Spleen (tissue), 11 donors: ENCODE measurements at regions not wholly inside any gene's neighbourhood (a gene's known extent, or its start where the extent isn't known, plus 50 kb on each side); places are given as distances from the start of the nearest gene placed in this dataset.

Experiments used
- DNase-seq: peaks from one replicate; pipeline ENCODE4 v3.0.0-alpha.2; 2020
- H3K27ac ChIP-seq, 8 donors: fragments of 200-600 bp; sonication (generic) in 7 of 8; 1 replicate in 4 of 8; 2 replicates in 4 of 8; pipeline versions ENCODE4 v1.5.0 to v1.8.0; 2016 to 2021; ENCODE audit warnings: inconsistent platforms in 4 of 8, mild to moderate bottlenecking in 4 of 8, moderate library complexity in 1 of 8
- H3K27me3 ChIP-seq, 7 donors: fragments of 200-600 bp; sonication (generic) in 6 of 7; replicated peaks in 1 of 7; 1 replicate in 4 of 7; 2 replicates in 3 of 7; pipeline versions ENCODE4 v1.5.0 to v1.8.0; 2016 to 2021; ENCODE audit warnings: inconsistent platforms in 3 of 7, mild to moderate bottlenecking in 1 of 7
- H3K36me3 ChIP-seq, 6 donors: fragments of 200-600 bp; sonication (generic) in 5 of 6; 1 replicate in 4 of 6; 2 replicates in 2 of 6; pipeline versions ENCODE4 v1.5.0 to v1.8.0; 2016 to 2021; ENCODE audit warnings: inconsistent platforms in 2 of 6
- H3K4me1 ChIP-seq, 6 donors: fragments of 200-600 bp; sonication (generic) in 5 of 6; 1 replicate in 3 of 6; 2 replicates in 3 of 6; pipeline versions ENCODE4 v1.5.0 to v1.8.0; 2016 to 2021; ENCODE audit warnings: inconsistent platforms in 3 of 6
- H3K4me3 ChIP-seq, 8 donors: fragments of 200-600 bp; sonication (generic) in 7 of 8; 1 replicate in 4 of 8; 2 replicates in 4 of 8; pipeline versions ENCODE4 v1.5.0 to v1.8.0; 2016 to 2021; ENCODE audit warnings: inconsistent platforms in 4 of 8, mild to moderate bottlenecking in 4 of 8, moderate library complexity in 2 of 8
- H3K9me3 ChIP-seq, 8 donors: fragments of 200-600 bp; sonication (generic) in 7 of 8; 1 replicate in 4 of 8; 2 replicates in 4 of 8; pipeline versions ENCODE4 v1.5.0 to v1.8.0; 2016 to 2021; ENCODE audit warnings: inconsistent platforms in 4 of 8
- POLR2A ChIP-seq, 3 donors: fragments of 450-650 bp; IDR thresholded peaks; one replicate each; pipeline ENCODE4 v1.5.1; 2017; ENCODE audit warnings: antibody characterized with exemption in 3 of 3, mild to moderate bottlenecking in 1 of 3
- POLR2AphosphoS5 ChIP-seq, 3 donors: sonication (generic); formaldehyde crosslinking; IDR thresholded peaks; one replicate each; pipeline ENCODE4 v1.5.1; 2017; ENCODE audit warnings: antibody characterized with exemption in 3 of 3
- WGBS, 5 donors: extraction: QIAGEN DNeasy Blood & Tissue Kit in 3 of 5; methylation state at CpG; one replicate each; pipeline versions ENCODE4 v1.1.5 to v1.1.7; 2013 to 2018; 5-methylcytosine and 5-hydroxymethylcytosine counted together
- intact Hi-C: fragments of 100-400 bp; cut with DNase I; formaldehyde crosslinking; loops from one replicate; pipeline ENCODE4 v1.15.0; 2023; ENCODE audit warnings: low total_unique reads
- TF ChIP-seq, protein P1 (sequence below), 11 experiments: fragments of 200-600 bp in 7 of 11; fragments of 450-650 bp in 4 of 11; sonication (generic) in 4 of 11; IDR thresholded peaks in 8 of 11; conservative IDR thresholded peaks in 3 of 11; 1 replicate in 7 of 11; 2 replicates in 4 of 11; pipeline versions ENCODE4 v1.4.0 to v1.8.0; 2016 to 2021; ENCODE audit warnings: antibody characterized with exemption in 11 of 11, inconsistent platforms in 4 of 11, mild to moderate bottlenecking in 1 of 11
- donor health status: healthy with polysubstance abuse.
- donor health status: DM: no; HTN: no; CAD: no; lungs with moderate emphysema.
- donor health status: DM: no; HTN: no; CAD: no.
- donor health status: Bipolar disorder and iron deficiency.
- donor health status: healthy.
- donor health status: DM: no; HTN: no; CAD: no.
- donor health status: DM: yes; HTN: yes; CAD: no.

DNA sequence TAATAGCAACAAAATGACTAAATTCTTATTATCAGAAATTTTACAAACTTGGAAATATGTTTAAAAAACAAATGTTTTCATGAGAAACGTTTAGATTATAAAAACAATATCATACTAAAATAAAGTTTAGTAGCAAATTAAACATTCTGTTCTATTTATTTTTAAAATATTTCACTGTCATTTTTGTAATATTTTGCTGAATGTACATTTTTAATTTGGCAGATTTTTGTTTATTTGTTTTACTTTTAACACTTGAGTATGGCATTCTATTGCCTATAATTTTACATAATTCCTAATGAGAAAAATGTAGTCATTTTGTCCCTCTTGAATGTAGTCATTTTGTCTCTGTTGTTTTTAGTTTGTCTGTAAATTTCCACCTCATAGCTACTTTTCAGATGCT is 1400.2 kb downstream of the GRIK2 start:
- no peak overlapping the region for H3K4me3 ChIP-seq
- H3K36me3 ChIP-seq: no peaks in the 10 kb centered on the region
- no peak for DNase-seq
- H3K9me3 ChIP-seq: no peaks in the 10 kb centered on the region
- no peaks in the 10 kb centered on the region for H3K4me1 ChIP-seq
- intact Hi-C loops: no loop called here
- TF ChIP-seq, protein P1, sequence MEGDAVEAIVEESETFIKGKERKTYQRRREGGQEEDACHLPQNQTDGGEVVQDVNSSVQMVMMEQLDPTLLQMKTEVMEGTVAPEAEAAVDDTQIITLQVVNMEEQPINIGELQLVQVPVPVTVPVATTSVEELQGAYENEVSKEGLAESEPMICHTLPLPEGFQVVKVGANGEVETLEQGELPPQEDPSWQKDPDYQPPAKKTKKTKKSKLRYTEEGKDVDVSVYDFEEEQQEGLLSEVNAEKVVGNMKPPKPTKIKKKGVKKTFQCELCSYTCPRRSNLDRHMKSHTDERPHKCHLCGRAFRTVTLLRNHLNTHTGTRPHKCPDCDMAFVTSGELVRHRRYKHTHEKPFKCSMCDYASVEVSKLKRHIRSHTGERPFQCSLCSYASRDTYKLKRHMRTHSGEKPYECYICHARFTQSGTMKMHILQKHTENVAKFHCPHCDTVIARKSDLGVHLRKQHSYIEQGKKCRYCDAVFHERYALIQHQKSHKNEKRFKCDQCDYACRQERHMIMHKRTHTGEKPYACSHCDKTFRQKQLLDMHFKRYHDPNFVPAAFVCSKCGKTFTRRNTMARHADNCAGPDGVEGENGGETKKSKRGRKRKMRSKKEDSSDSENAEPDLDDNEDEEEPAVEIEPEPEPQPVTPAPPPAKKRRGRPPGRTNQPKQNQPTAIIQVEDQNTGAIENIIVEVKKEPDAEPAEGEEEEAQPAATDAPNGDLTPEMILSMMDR (IDR thresholded peaks at IDR 0.05 in 8 of 11, conservative IDR thresholded peaks at IDR 0.05 in 3 of 11): no peak
- no peak for TF ChIP-seq POLR2A (IDR thresholded peaks at IDR 0.05)
- no peak for TF ChIP-seq POLR2AphosphoS5 (IDR thresholded peaks at IDR 0.05)
- no peaks in the 10 kb centered on the region for H3K27me3 ChIP-seq
- WGBS, 5 donors: 45 to 65% (median 63%) methylated on average over 1 of the region's 1 CpG
- no peak overlapping the region for H3K27ac ChIP-seq

DNA sequence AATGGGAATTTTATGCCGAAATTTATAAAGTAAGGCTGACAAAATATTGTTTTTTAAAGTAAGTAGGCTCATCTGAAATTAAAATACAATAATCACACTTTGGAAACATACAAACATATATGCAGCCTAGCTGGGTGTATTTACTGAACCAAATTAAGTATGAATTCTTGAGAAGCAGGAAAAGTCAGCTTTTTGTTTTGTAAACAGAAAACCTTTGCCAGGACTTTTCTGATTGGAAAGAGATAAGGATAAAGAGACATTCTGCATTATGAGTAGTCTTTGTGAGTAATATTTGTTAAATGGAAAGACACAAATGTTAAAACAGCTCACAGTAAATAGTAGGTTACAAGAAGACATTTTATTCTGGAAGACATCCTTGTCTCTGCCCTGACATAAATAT is 1380.8 kb downstream of the GRIK2 start:
- no peaks in the 10 kb centered on the region for H3K36me3 ChIP-seq
- TF ChIP-seq, protein P1 (IDR thresholded peaks at IDR 0.05 in 8 of 11, conservative IDR thresholded peaks at IDR 0.05 in 3 of 11): no peak
- no peak for TF ChIP-seq POLR2A (IDR thresholded peaks at IDR 0.05)
- TF ChIP-seq POLR2AphosphoS5 (IDR thresholded peaks at IDR 0.05): no peak
- WGBS, 5 donors: 24 to 79% (median 64%) methylated on average over 1 of the region's 1 CpG
- no peak overlapping the region for H3K27ac ChIP-seq
- intact Hi-C loops: no loop called here
- no peak overlapping the region for H3K4me3 ChIP-seq
- peaks cover 0 to 18% (median 10%) of the 10 kb centered on the region in 8 donors for H3K9me3 ChIP-seq
- DNase-seq: no peak
- no peaks in the 10 kb centered on the region for H3K4me1 ChIP-seq
- H3K27me3 ChIP-seq: no peaks in the 10 kb centered on the region

DNA sequence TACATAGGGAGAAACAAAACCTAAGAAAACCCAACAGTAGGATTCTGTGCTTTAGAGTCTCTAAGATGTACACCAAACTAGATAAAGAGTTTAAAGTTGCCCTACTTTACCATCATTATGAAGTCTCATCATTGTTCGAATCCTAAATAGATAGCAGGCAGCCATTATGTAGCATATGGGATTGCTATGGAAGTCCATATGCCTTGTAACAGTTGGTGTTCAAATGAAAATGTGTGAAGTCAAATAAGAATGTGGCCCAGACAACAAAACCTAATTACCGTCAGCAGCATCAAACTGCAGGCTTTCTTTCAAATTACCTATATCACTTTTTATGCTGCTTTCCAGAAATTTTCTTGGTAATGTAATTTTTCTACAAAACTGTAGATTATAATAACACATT is 1380.1 kb downstream of the GRIK2 start:
- H3K27ac ChIP-seq: no peak overlapping the region

DNA sequence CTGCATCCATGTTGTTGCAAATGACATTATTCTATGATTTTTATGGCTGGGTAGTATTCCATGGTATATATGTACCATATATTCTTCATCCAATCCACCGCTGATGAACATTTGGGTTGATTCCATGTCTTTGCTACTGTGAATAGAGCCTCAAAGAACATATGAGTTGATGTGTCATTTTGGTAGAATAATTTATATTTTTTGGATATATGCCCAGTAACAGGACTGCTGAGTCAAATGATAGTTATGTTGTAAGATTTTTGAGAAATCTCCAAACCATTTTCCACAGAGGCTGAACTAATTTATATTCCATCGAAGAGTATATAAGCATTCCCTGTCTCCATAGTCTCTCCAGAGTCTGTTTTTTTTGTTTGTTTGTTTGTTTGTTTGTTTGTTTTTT is 1373.5 kb downstream of the GRIK2 start:
- no peaks in the 10 kb centered on the region for H3K4me1 ChIP-seq
- TF ChIP-seq POLR2AphosphoS5 (IDR thresholded peaks at IDR 0.05) (no peak), POLR2A (IDR thresholded peaks at IDR 0.05) (no peak)
- TF ChIP-seq, protein P1 (IDR thresholded peaks at IDR 0.05 in 8 of 11, conservative IDR thresholded peaks at IDR 0.05 in 3 of 11): no peak
- no peak for DNase-seq
- H3K9me3 ChIP-seq: peaks cover 0 to 27% (median 18%) of the 10 kb centered on the region in 8 donors
- H3K27me3 ChIP-seq: no peaks in the 10 kb centered on the region
- WGBS, 5 donors: 72 to 82% (median 76%) methylated on average over 2 of the region's 2 CpGs
- no peak overlapping the region for H3K27ac ChIP-seq
- no peaks in the 10 kb centered on the region for H3K36me3 ChIP-seq
- H3K4me3 ChIP-seq: no peak overlapping the region
- intact Hi-C loops: no loop called here

More for the DNA sequence above, 1380.1 kb downstream of the GRIK2 start:
- Histone ChIP-seq H3K4me1 (no peaks in the 10 kb centered on the region), H3K4me3 (no peak overlapping the region), H3K36me3 (no peaks in the 10 kb centered on the region), H3K27me3 (no peaks in the 10 kb centered on the region), H3K9me3 (peaks cover 0 to 25% (median 15%) of the 10 kb centered on the region in 8 donors)
- no peak for TF ChIP-seq POLR2A (IDR thresholded peaks at IDR 0.05)
- TF ChIP-seq, protein P1 (IDR thresholded peaks at IDR 0.05 in 8 of 11, conservative IDR thresholded peaks at IDR 0.05 in 3 of 11): no peak
- no peak for TF ChIP-seq POLR2AphosphoS5 (IDR thresholded peaks at IDR 0.05)
- DNase-seq: no peak
- intact Hi-C loops: no loop called here
- WGBS, 5 donors: 82 to 96% (median 90%) methylated on average over 2 of the region's 2 CpGs
